ENCODE measurements at regions not wholly inside any gene's neighbourhood (a gene's known extent, or its start where the extent isn't known, plus 50 kb on each side); places are given as distances from the start of the nearest gene placed in this dataset.

GRCh38 chr16:60230666-60231065 lies 1496.5 kb upstream of the GOT2 start:
- H3K36me3 ChIP-seq: no peaks in the 10 kb centered on the region
- H3K4me3 ChIP-seq: no peak overlapping the region
- H3K27ac ChIP-seq: no peak overlapping the region
- H3K27me3 ChIP-seq: no peaks in the 10 kb centered on the region
- 26% methylated on average over 4 of the region's 4 CpGs for WGBS
- TF ChIP-seq POLR2A (IDR thresholded peaks at IDR 0.05) (no peak), CTCF (IDR thresholded peaks at IDR 0.05) (no peak), POLR2AphosphoS5 (IDR thresholded peaks at IDR 0.05) (no peak), EP300 (IDR thresholded peaks at IDR 0.05) (no peak)
- DNase-seq (ENCODE audit: low spot score in 2 of 2): no peak
- H3K4me1 ChIP-seq: no peaks in the 10 kb centered on the region
- H3K9me3 ChIP-seq: no peaks in the 10 kb centered on the region

DNA sequence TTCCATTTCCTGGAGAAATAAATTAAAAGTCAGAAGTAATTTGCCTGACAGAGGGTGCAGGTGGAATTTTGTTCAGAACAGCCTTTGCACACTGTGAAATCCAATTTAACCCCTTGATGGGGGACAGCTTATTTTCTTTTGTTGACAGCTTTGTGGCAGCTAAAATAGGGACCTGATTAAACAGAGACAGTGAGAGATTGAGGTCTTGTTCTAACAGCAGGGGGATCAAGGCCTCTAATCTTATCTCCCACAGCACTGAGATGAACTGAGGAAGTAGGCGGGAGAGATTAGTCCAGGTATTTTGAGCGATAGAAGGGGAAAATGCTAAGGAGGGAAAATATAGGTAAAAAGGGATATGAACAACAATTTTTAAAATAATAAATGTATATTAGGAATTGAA lies 1491.4 kb upstream of the GOT2 start:
- Histone ChIP-seq H3K4me3 (no peak overlapping the region), H3K9me3 (no peaks in the 10 kb centered on the region), H3K27me3 (no peaks in the 10 kb centered on the region), H3K36me3 (no peaks in the 10 kb centered on the region), H3K4me1 (no peaks in the 10 kb centered on the region), H3K27ac (no peak overlapping the region)
- DNase-seq (ENCODE audit: low spot score in 2 of 2): no peak
- TF ChIP-seq POLR2AphosphoS5 (IDR thresholded peaks at IDR 0.05) (no peak), CTCF (IDR thresholded peaks at IDR 0.05) (no peak)
- 74% methylated on average over 2 of the region's 2 CpGs for WGBS

DNA sequence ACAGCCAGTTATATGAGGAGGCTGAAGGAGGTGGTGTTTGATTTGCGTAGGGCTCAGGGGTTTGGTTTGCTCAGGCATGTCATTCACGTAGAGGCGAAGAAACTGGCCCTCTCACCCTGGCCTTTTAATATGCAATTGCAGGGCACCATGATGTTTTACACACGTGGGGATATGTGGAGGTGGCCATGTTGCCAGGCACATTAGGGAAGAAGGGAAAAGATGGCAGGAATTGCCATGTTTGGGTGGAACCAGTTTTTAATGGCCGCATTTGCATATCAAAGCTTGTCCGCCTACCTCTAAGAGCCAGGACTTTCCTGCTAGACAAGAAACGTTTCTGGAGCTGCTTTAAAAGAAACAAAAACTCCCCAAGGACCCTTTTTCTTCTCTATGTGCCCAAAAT lies 1483.7 kb upstream of the GOT2 start:
- no peak overlapping the region for H3K27ac ChIP-seq

DNA sequence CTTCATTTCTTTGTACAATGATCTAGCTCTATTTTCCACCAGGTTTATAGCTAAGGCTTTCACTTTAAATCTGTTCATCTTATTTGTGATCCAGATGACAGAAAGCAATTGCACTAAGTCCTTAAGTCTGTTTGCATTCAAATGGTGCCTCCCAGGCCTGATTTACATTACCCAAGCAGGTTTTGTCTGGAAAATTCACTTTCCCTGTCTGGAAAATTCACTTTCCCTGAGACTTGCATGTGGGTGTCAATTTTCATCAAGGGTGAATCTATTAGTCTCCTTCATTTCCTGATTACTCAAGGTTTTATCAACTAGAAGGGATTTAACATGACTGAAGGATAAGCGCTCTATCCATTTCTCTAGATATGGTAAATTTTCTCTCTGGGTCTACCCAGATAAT lies 1480.2 kb upstream of the GOT2 start:
- DNase-seq (ENCODE audit: low spot score in 2 of 2): no peak
- no peaks in the 10 kb centered on the region for H3K4me1 ChIP-seq
- 93% methylated on average over 1 of the region's 1 CpG for WGBS
- H3K27ac ChIP-seq: no peak overlapping the region
- no peaks in the 10 kb centered on the region for H3K27me3 ChIP-seq
- H3K9me3 ChIP-seq: no peaks in the 10 kb centered on the region
- TF ChIP-seq EP300 (IDR thresholded peaks at IDR 0.05) (no peak), POLR2A (IDR thresholded peaks at IDR 0.05) (no peak), POLR2AphosphoS5 (IDR thresholded peaks at IDR 0.05) (no peak), CTCF (IDR thresholded peaks at IDR 0.05) (no peak)
- H3K4me3 ChIP-seq: no peak overlapping the region
- H3K36me3 ChIP-seq: no peaks in the 10 kb centered on the region

More for the DNA sequence above, 1483.7 kb upstream of the GOT2 start:
- no peak for DNase-seq (ENCODE audit: low spot score in 2 of 2)
- Histone ChIP-seq H3K4me3 (no peak overlapping the region), H3K36me3 (no peaks in the 10 kb centered on the region), H3K27me3 (no peaks in the 10 kb centered on the region), H3K4me1 (no peaks in the 10 kb centered on the region), H3K9me3 (no peaks in the 10 kb centered on the region)
- 65% methylated on average over 7 of the region's 7 CpGs for WGBS
- TF ChIP-seq POLR2A (IDR thresholded peaks at IDR 0.05): no peak
- no peak for TF ChIP-seq CTCF (IDR thresholded peaks at IDR 0.05)
- no peak for TF ChIP-seq EP300 (IDR thresholded peaks at IDR 0.05)
- TF ChIP-seq POLR2AphosphoS5 (IDR thresholded peaks at IDR 0.05): no peak

DNA sequence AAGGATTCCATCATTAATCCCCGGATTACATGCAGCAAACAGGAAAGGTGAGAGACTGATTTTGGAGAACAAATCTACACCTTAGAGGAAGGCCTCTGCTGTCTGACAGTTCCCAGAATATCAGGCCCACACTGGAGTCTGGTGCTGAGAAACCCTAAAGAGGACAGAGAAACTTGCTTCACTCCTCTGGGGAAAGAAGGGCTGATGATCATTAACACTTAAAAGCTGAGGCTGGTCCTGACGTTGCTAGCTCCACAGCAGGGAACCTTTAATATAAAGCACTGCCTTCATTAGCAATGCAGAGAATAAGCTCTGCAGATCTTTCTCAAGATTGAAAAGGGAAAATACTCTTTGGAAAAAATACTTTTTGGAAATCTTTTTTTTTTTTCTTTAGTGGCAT lies 1472.4 kb upstream of the GOT2 start:
- H3K36me3 ChIP-seq: no peaks in the 10 kb centered on the region
- H3K27ac ChIP-seq: no peak overlapping the region
- no peaks in the 10 kb centered on the region for H3K27me3 ChIP-seq
- no peak for TF ChIP-seq CTCF (IDR thresholded peaks at IDR 0.05)
- DNase-seq (ENCODE audit: low spot score in 2 of 2): no peak
- 78% methylated on average over 2 of the region's 2 CpGs for WGBS
- H3K4me1 ChIP-seq: no peaks in the 10 kb centered on the region
- H3K9me3 ChIP-seq: no peaks in the 10 kb centered on the region
- no peak overlapping the region for H3K4me3 ChIP-seq
